HepG2 (cell line): ENCODE measurements at regions not wholly inside any gene's neighbourhood (a gene's known extent, or its start where the extent isn't known, plus 50 kb on each side); places are given as distances from the start of the nearest gene placed in this dataset.

Experiments
- ATAC-seq: fragments of 200-7000 bp; cut with Tn5 transposase; 3 replicates; pipeline ENCODE4 v1.9.1; 2020; ENCODE audit warnings: mild to moderate bottlenecking, moderate library complexity
- BruUV-seq: library from RNA; stranded (reverse); fragments of 400-500 nt; replicated peaks from 2 replicates; lab custom pipeline; 2021; lab: Mats Ljungman, UMichigan
- CTCF ChIA-PET: fragments of 300-600 bp; formaldehyde crosslinking; extraction: SDS; loops from one replicate; lab custom pipeline; 2021; ENCODE audit warnings: low total read pairs, inconsistent platforms, low intra/inter-chr PET ratio; lab: Yijun Ruan, JAX
- POLR2A ChIA-PET: fragments of 350-600 bp; sonication (Branson Sonifier 250); formaldehyde crosslinking; loops from one replicate; lab custom pipeline; 2020; ENCODE audit warnings: antibody characterized with exemption, inconsistent platforms; lab: Yijun Ruan, JAX
- DNase-seq: peaks from one replicate; pipeline ENCODE4 v3.0.0-alpha.2; 2015; ENCODE audit warnings: low spot score
- FAIRE-seq: peaks from 3 replicates; lab custom pipeline; 2011; peaks lifted over from hg19 to GRCh38; lab: Jason Lieb, UNC
- H2AFZ ChIP-seq: one replicate; pipeline ENCODE4 v1.6.1; 2011; ENCODE audit warnings: low read length, inconsistent platforms
- H3K27ac ChIP-seq: fragments of 300-600 bp; 3 replicates; pipeline ENCODE4 v1.8.0; 2011; ENCODE audit warnings: mixed run types, mild to moderate bottlenecking, mixed read lengths, low read length, inconsistent platforms; ENCODE audit not compliant: insufficient read depth; ENCODE audit errors: extremely low read length
- H3K27me3 ChIP-seq, 2 experiments: fragments of 200-600 bp in 1 of 2; 2 replicates in 1 of 2; 3 replicates in 1 of 2; pipeline versions ENCODE4 v1.6.0 to v1.8.0; 2011; ENCODE audit warnings: low read length in 2 of 2, mild to moderate bottlenecking in 2 of 2, moderate library complexity in 2 of 2, inconsistent platforms in 1 of 2; ENCODE audit not compliant: insufficient read depth in 2 of 2, control insufficient read depth in 1 of 2
- H3K36me3 ChIP-seq, 2 experiments: fragments of 200-600 bp in 1 of 2; replicated peaks in 1 of 2; 2 replicates in 1 of 2; 3 replicates in 1 of 2; pipeline versions ENCODE4 v1.5.1 to v1.8.0; 2011; ENCODE audit warnings: low read length in 2 of 2, inconsistent platforms in 1 of 2; ENCODE audit not compliant: insufficient read depth in 2 of 2, control insufficient read depth in 1 of 2
- H3K4me1 ChIP-seq: 2 replicates; pipeline ENCODE4 v1.5.1; 2012; ENCODE audit warnings: low read length, inconsistent platforms; ENCODE audit not compliant: insufficient read depth
- H3K4me2 ChIP-seq: 2 replicates; pipeline ENCODE4 v1.6.0; 2011; ENCODE audit warnings: low read depth, low read length, inconsistent platforms
- H3K4me3 ChIP-seq, 3 experiments: fragments of 200-600 bp in 1 of 3; sonication (generic), shearing (Covaris generic) in 1 of 3; replicated peaks in 1 of 3; 2 replicates each; pipeline ENCODE4 v1.5.1; 2011 to 2016; ENCODE audit warnings: low read length in 3 of 3, inconsistent platforms in 2 of 3, low read depth in 2 of 3, mild to moderate bottlenecking in 2 of 3, control low read depth in 1 of 3, mixed read lengths in 1 of 3; ENCODE audit not compliant: insufficient read depth in 1 of 3
- H3K79me2 ChIP-seq: one replicate; pipeline ENCODE4 v1.6.1; 2011; ENCODE audit warnings: low read length, inconsistent platforms; ENCODE audit not compliant: insufficient read depth
- H3K9ac ChIP-seq: 2 replicates; pipeline ENCODE4 v1.6.0; 2011; ENCODE audit warnings: mild to moderate bottlenecking, low read depth, low read length, inconsistent platforms; ENCODE audit not compliant: insufficient read depth
- H3K9me3 ChIP-seq: 2 replicates; pipeline ENCODE4 v1.5.1; 2012; ENCODE audit warnings: mild to moderate bottlenecking, low read length
- H4K20me1 ChIP-seq: 2 replicates; pipeline ENCODE4 v1.6.0; 2011; ENCODE audit warnings: inconsistent platforms, mild to moderate bottlenecking, low read length, moderate library complexity; ENCODE audit not compliant: insufficient read depth
- CC2D1A ChIP-seq: sonication (generic); formaldehyde crosslinking; IDR thresholded peaks from 2 replicates; pipeline ENCODE4 v1.8.1; 2023; ENCODE audit warnings: mild to moderate bottlenecking, missing genetic modification reagents
- HES4 ChIP-seq: sonication (generic); formaldehyde crosslinking; IDR thresholded peaks from 2 replicates; pipeline ENCODE4 v1.9.0; 2021; ENCODE audit warnings: mild to moderate bottlenecking, missing genetic modification reagents, borderline replicate concordance
- MBNL3 ChIP-seq: fragments of 250-450 bp; sonication (Bioruptor Pico); conservative IDR thresholded peaks from 2 replicates; pipeline ENCODE4 v1.8.0; 2022; ENCODE audit warnings: mild to moderate bottlenecking, inconsistent platforms
- PCBP2 ChIP-seq: fragments of 200-400 bp; formaldehyde crosslinking; optimal IDR thresholded peaks from 2 replicates; pipeline ENCODE3; 2018; ENCODE audit warnings: low read length, low read depth; ENCODE audit not compliant: poor library complexity, severe bottlenecking
- POLR2G ChIP-seq: fragments of 200-400 bp; formaldehyde crosslinking; IDR thresholded peaks from 2 replicates; pipeline ENCODE4 v1.6.1; 2018; ENCODE audit warnings: mild to moderate bottlenecking, low read depth, low read length, moderate library complexity
- RARG ChIP-seq: sonication (generic); formaldehyde crosslinking; IDR thresholded peaks from 2 replicates; pipeline ENCODE4 v1.4.0; 2020; ENCODE audit warnings: low read depth, mild to moderate bottlenecking, missing genetic modification reagents
- SMARCC2 ChIP-seq: fragments of 450-650 bp; IDR thresholded peaks from 2 replicates; pipeline ENCODE4 v1.6.1; 2017; ENCODE audit warnings: antibody characterized with exemption, mild to moderate bottlenecking
- ZBTB49 ChIP-seq: sonication (generic); formaldehyde crosslinking; IDR thresholded peaks from 2 replicates; pipeline ENCODE4 v1.4.0; 2020; ENCODE audit warnings: missing genetic modification reagents, borderline replicate concordance
- ZFP91 ChIP-seq: sonication (generic); formaldehyde crosslinking; IDR thresholded peaks from 2 replicates; pipeline ENCODE4 v1.9.0; 2022; ENCODE audit warnings: missing genetic modification reagents, mild to moderate bottlenecking, borderline replicate concordance
- ZNF136 ChIP-seq: sonication (generic); formaldehyde crosslinking; IDR thresholded peaks from 2 replicates; pipeline ENCODE4 v1.8.1; 2022; ENCODE audit warnings: low read depth, mild to moderate bottlenecking, moderate library complexity, missing genetic modification reagents
- ZNF207 ChIP-seq: fragments of 450-650 bp; IDR thresholded peaks from 2 replicates; pipeline ENCODE4 v1.6.1; 2016; ENCODE audit warnings: antibody characterized with exemption, borderline replicate concordance
- ZNF343 ChIP-seq: sonication (generic); formaldehyde crosslinking; IDR thresholded peaks from 2 replicates; pipeline ENCODE4 v1.4.0; 2020; ENCODE audit warnings: mild to moderate bottlenecking, missing genetic modification reagents
- ZNF503 ChIP-seq: sonication (generic); formaldehyde crosslinking; IDR thresholded peaks from 2 replicates; pipeline ENCODE4 v1.4.0; 2020; ENCODE audit warnings: missing genetic modification reagents
- ZNF512 ChIP-seq: sonication (generic); formaldehyde crosslinking; IDR thresholded peaks from 2 replicates; pipeline ENCODE4 v1.4.0; 2020; ENCODE audit warnings: mild to moderate bottlenecking, missing genetic modification reagents
- ZNF615 ChIP-seq: sonication (generic); formaldehyde crosslinking; IDR thresholded peaks from 2 replicates; pipeline ENCODE4 v1.5.0; 2020; ENCODE audit warnings: mild to moderate bottlenecking, missing genetic modification reagents, borderline replicate concordance
- ZNF784 ChIP-seq: sonication (generic); formaldehyde crosslinking; IDR thresholded peaks from 2 replicates; pipeline ENCODE4 v1.5.1; 2020; ENCODE audit warnings: missing genetic modification reagents, mild to moderate bottlenecking, borderline replicate concordance
- ZSCAN21 ChIP-seq: sonication (generic); formaldehyde crosslinking; IDR thresholded peaks from 2 replicates; pipeline ENCODE4 v1.8.0; 2022; ENCODE audit warnings: mild to moderate bottlenecking, missing genetic modification reagents, moderate library complexity, borderline replicate concordance
- WGBS: methylation state at CpG from one replicate; pipeline ENCODE4 v1.1.6; 2017; ENCODE audit warnings: low lambda C conversion rate; 5-methylcytosine and 5-hydroxymethylcytosine counted together
- in situ Hi-C: cut with HindIII; loops from 2 replicates; pipeline ENCODE4 v1.10.0; 2017; ENCODE audit warnings: low pct_unique_long_range_greater_than_20kb; ENCODE audit not compliant: extremely low pct_ligation_motif_present
- intact Hi-C: fragments of 100-400 bp; cut with micrococcal nuclease; formaldehyde crosslinking; loops from one replicate; pipeline ENCODE4 v1.10.0; 2022; ENCODE audit not compliant: unreplicated experiment

- 61% methylated on average over 5 of the region's 8 CpGs for WGBS
- Histone ChIP-seq H3K79me2 (no peaks in the 10 kb centered on the region), H3K9ac (no peak overlapping the region), H3K4me1 (no peaks in the 10 kb centered on the region), H4K20me1 (no peaks in the 10 kb centered on the region), H3K36me3 (no peaks in the 10 kb centered on the region), H3K27me3 (no peaks in the 10 kb centered on the region; a peak in 1 of 5 replicates), H3K4me2 (no peak overlapping the region), H3K9me3 (no peaks in the 10 kb centered on the region), H3K27ac (no peak overlapping the region), H2AFZ (no peak overlapping the region), H3K4me3 (no peak overlapping the region)
- intact Hi-C loops (no loop called here), in situ Hi-C loops (no loop called here)
- POLR2A ChIA-PET = no interaction called here
- CTCF ChIA-PET = no interaction called here
- FAIRE-seq = no peak
- DNase-seq = no peak
- no TSS peak for BruUV-seq
- ATAC-seq = no peak
- no peak for TF ChIP-seq ZFP91 (CRISPR knock-in tag)
- TF ChIP-seq PCBP2 = no peak
- no peak for TF ChIP-seq HES4 (CRISPR knock-in tag)
- TF ChIP-seq ZNF512 (CRISPR knock-in tag) = no peak
- TF ChIP-seq ZNF784 (CRISPR knock-in tag) = no peak
- TF ChIP-seq POLR2G = no peak
- no peak for TF ChIP-seq ZNF207
- no peak for TF ChIP-seq ZSCAN21 (CRISPR knock-in tag)
- TF ChIP-seq ZBTB49 = no peak
- TF ChIP-seq RARG (CRISPR knock-in tag) = no peak
- no peak for TF ChIP-seq ZNF503 (CRISPR knock-in tag)
- TF ChIP-seq ZNF615 (CRISPR knock-in tag) = no peak
- TF ChIP-seq CC2D1A = no peak
- no peak for TF ChIP-seq ZNF343
- TF ChIP-seq SMARCC2 = no peak
- TF ChIP-seq MBNL3 (CRISPR knock-in tag) = no peak
- TF ChIP-seq ZNF136 = no peak
Measured at GRCh38 chr10:47196691-47197090, 103.3 kb upstream of the GDF10 start.
